AG10803 (cell line): ENCODE measurements at regions not wholly inside any gene's neighbourhood (a gene's known extent, or its start where the extent isn't known, plus 50 kb on each side); places are given as distances from the start of the nearest gene placed in this dataset.

Source experiments
- DNase-seq: peaks from one replicate; pipeline ENCODE4 v3.0.0; 2010; ENCODE audit warnings: low read depth
- H3K4me3 ChIP-seq: 2 replicates; pipeline ENCODE4 v1.5.1; 2011; ENCODE audit warnings: mild to moderate bottlenecking, low read length, control low read depth
- TF ChIP-seq, protein P1 (sequence below): conservative IDR thresholded peaks from 2 replicates; pipeline ENCODE4 v1.5.1; 2011; ENCODE audit warnings: mild to moderate bottlenecking, low read length, control low read depth, inconsistent platforms

- TF ChIP-seq, protein P1, sequence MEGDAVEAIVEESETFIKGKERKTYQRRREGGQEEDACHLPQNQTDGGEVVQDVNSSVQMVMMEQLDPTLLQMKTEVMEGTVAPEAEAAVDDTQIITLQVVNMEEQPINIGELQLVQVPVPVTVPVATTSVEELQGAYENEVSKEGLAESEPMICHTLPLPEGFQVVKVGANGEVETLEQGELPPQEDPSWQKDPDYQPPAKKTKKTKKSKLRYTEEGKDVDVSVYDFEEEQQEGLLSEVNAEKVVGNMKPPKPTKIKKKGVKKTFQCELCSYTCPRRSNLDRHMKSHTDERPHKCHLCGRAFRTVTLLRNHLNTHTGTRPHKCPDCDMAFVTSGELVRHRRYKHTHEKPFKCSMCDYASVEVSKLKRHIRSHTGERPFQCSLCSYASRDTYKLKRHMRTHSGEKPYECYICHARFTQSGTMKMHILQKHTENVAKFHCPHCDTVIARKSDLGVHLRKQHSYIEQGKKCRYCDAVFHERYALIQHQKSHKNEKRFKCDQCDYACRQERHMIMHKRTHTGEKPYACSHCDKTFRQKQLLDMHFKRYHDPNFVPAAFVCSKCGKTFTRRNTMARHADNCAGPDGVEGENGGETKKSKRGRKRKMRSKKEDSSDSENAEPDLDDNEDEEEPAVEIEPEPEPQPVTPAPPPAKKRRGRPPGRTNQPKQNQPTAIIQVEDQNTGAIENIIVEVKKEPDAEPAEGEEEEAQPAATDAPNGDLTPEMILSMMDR, result no peak
- no peak for DNase-seq
- no peak overlapping the region for H3K4me3 ChIP-seq
Observed at GRCh38 chr3:94978084-94978483, 915.2 kb downstream of the NSUN3 start.

DNA sequence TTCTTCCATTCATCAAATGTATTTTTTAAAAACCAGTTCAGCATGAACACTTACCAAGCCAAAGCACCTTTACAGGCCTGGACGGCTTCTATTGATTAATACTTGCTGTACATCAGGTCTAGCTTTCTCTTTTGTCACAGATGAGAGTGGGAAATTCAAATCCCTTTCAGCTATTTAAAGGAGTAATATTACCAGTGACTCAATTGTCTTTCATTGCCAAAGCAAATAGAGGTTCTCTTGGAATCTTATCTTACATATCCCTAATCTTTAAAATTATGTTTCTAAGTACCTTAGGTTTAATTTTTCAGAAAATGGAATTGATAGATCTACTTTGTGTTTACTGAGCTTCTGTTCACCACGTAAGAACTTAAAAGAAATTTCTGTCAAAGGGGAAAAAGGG lies 922.9 kb downstream of the NSUN3 start:
- DNase-seq, result no peak
- TF ChIP-seq, protein P1, result no peak
- H3K4me3 ChIP-seq, result no peak overlapping the region

DNA sequence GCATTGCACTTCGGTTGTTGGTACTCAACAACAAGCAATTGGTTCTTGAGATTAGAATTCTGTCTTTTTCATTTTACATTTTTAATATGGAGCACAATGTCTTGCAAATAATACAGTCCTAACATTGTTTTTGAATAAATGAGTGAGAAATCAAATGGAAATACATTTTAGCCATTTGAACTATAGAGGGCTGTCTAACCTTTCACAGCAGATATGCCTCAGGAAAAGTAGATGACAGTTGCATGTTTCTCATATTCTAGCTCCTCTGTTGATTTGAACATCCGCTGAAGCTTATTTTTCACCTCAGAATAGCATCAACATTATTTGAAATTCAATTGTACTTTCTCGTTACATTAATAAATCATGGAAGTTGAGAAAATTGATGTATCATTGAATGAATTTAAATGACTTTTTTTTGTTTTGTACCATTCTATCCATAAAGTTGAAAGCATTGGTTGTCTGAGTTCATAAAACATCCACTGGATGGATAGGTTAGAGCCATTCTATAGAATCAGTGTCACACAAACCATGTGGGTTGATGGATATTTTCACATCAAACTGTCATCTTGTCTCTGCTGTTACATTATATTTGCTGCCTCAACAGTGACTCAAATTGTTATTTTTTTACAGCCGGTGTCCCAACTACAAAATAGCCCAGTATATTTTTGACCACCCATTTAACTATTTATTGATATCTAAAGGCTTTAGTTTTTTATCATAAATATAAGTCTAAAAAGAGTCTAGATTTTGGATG lies 928.3 kb downstream of the NSUN3 start:
- TF ChIP-seq, protein P1, result no peak
- DNase-seq, result no peak
- no peak overlapping the region for H3K4me3 ChIP-seq

GRCh38 chr3:94996743-94997142 lies 933.9 kb downstream of the NSUN3 start:
- TF ChIP-seq, protein P1, result no peak

GRCh38 chr3:95002438-95003046 lies 939.7 kb downstream of the NSUN3 start:
- DNase-seq, result no peak
- no peak overlapping the region for H3K4me3 ChIP-seq
- TF ChIP-seq, protein P1, result no peak

More at GRCh38 chr3:94996743-94997142, 933.9 kb downstream of the NSUN3 start:
- DNase-seq, result no peak
- no peak overlapping the region for H3K4me3 ChIP-seq

DNA sequence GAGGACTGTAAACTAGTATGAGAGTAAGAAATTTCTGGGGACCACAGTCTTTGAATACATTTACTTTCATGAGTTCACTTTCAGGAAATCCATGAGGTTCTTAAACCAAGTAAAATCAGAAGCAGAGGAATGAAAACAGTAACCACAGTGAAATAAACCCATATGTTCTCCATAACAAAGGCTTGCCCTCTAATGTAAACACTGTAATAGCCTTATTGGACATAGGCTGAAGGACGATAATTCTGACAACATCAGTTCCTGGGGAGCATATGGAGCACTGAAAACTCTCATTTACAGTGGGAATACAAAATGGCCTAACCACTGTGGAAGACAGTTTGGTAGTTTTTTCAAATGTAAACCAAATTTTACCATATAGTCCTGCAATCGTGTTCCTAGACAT lies 965.8 kb downstream of the NSUN3 start:
- H3K4me3 ChIP-seq, result no peak overlapping the region
- TF ChIP-seq, protein P1, result no peak
- no peak for DNase-seq

DNA sequence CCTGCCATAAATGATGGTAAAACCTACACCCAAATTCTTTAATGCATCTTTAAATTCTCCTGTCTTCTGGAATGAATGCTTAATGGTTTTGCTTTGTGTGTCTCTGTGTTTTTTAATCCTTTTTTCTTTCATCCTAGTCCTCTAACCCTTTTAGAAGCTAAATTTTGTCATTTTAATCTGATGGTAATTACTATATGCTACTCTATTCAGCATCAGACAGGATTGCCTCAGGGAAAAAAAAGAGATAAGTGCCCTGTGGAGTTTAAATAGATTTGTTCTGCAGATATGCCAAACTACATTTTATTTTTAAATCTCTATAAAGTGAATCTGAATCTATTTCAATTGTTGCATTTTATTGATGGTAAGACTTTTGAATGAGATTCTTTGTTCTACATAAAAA lies 966.8 kb downstream of the NSUN3 start:
- no peak for DNase-seq
- TF ChIP-seq, protein P1, result no peak

More for the DNA sequence above, 966.8 kb downstream of the NSUN3 start:
- H3K4me3 ChIP-seq, result no peak overlapping the region
